Chondrocyte (in vitro differentiated cells): ENCODE measurements at regions not wholly inside any gene's neighbourhood (a gene's known extent, or its start where the extent isn't known, plus 50 kb on each side); places are given as distances from the start of the nearest gene placed in this dataset.

ENCODE experiments used
- DNase-seq: peaks from one replicate; pipeline ENCODE4 v3.0.0; 2021; ENCODE audit warnings: mixed read lengths, low spot score
- H3K27ac Mint-ChIP-seq: one replicate; pipeline ENCODE4 v1.8.0; 2021; ENCODE audit warnings: mild to moderate bottlenecking, moderate library complexity, mixed read lengths; ENCODE audit not compliant: unreplicated experiment
- H3K27me3 Mint-ChIP-seq: 2 replicates; pipeline ENCODE4 v1.8.0; 2021; ENCODE audit warnings: low read depth, mixed read lengths
- H3K36me3 Mint-ChIP-seq: 2 replicates; pipeline ENCODE4 v1.8.0; 2021; ENCODE audit warnings: low read depth, mixed read lengths
- H3K4me1 Mint-ChIP-seq: 2 replicates; pipeline ENCODE4 v1.8.0; 2021; ENCODE audit warnings: low read depth, mild to moderate bottlenecking, mixed read lengths
- H3K4me3 Mint-ChIP-seq: one replicate; pipeline ENCODE4 v1.8.0; 2021; ENCODE audit warnings: mild to moderate bottlenecking, moderate library complexity, mixed read lengths; ENCODE audit not compliant: unreplicated experiment
- H3K9me3 Mint-ChIP-seq: 2 replicates; pipeline ENCODE4 v1.8.0; 2021; ENCODE audit warnings: low read depth, mixed read lengths
- TF ChIP-seq, protein P1 (sequence below): fragments of 200-600 bp; sonication (generic); IDR thresholded peaks from 2 replicates; pipeline ENCODE4 v1.5.0; 2021; ENCODE audit warnings: antibody characterized with exemption, mild to moderate bottlenecking, moderate library complexity

DNA sequence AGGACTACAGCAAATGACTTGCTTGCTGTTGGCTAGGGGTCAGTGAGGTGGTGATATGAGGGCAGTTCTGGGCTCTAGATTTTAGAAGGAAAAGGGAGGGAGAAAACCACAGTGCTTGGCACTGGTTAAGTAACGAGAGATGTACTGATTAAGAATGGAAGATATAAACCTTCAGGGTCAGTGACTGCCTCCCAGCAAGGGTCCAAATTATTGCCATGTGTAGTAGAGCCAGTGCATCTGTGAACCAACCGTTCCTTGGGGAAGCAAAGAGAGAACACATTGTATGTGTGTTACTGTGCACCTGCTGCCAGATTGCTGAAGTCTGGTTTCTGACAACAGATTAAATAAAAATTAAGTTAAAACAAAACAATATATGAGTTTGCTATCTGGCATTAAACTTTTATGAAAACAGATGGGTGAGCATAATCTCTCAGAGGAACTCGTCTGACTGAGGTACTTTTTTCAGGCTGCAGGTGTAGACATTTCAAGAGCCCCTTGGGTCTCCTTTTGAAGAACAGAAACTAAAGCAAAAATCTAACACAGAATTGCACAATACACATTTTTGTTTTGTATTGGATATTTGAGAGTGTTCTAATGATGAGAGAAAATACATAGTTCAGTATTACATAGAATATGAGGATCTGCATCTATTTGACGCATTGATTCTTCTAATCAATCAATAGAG, 1120.6 kb downstream of the SORCS3 start:
- no peak overlapping the region for H3K27ac Mint-ChIP-seq
- H3K36me3 Mint-ChIP-seq = no peaks in the 10 kb centered on the region
- TF ChIP-seq, protein P1, sequence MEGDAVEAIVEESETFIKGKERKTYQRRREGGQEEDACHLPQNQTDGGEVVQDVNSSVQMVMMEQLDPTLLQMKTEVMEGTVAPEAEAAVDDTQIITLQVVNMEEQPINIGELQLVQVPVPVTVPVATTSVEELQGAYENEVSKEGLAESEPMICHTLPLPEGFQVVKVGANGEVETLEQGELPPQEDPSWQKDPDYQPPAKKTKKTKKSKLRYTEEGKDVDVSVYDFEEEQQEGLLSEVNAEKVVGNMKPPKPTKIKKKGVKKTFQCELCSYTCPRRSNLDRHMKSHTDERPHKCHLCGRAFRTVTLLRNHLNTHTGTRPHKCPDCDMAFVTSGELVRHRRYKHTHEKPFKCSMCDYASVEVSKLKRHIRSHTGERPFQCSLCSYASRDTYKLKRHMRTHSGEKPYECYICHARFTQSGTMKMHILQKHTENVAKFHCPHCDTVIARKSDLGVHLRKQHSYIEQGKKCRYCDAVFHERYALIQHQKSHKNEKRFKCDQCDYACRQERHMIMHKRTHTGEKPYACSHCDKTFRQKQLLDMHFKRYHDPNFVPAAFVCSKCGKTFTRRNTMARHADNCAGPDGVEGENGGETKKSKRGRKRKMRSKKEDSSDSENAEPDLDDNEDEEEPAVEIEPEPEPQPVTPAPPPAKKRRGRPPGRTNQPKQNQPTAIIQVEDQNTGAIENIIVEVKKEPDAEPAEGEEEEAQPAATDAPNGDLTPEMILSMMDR = no peak
- H3K27me3 Mint-ChIP-seq = no peaks in the 10 kb centered on the region
- peaks cover 11% of the 10 kb centered on the region for H3K9me3 Mint-ChIP-seq
- DNase-seq = no peak
- H3K4me1 Mint-ChIP-seq = no peaks in the 10 kb centered on the region
- H3K4me3 Mint-ChIP-seq = no peak overlapping the region

GRCh38 chr10:105759669-105760068, 1118.6 kb downstream of the SORCS3 start:
- H3K27ac Mint-ChIP-seq = no peak overlapping the region
- H3K27me3 Mint-ChIP-seq = no peaks in the 10 kb centered on the region
- no peaks in the 10 kb centered on the region for H3K36me3 Mint-ChIP-seq
- TF ChIP-seq, protein P1 = no peak
- no peak overlapping the region for H3K4me3 Mint-ChIP-seq
- H3K4me1 Mint-ChIP-seq = no peaks in the 10 kb centered on the region
- peaks cover 5% of the 10 kb centered on the region for H3K9me3 Mint-ChIP-seq
- DNase-seq = no peak

DNA sequence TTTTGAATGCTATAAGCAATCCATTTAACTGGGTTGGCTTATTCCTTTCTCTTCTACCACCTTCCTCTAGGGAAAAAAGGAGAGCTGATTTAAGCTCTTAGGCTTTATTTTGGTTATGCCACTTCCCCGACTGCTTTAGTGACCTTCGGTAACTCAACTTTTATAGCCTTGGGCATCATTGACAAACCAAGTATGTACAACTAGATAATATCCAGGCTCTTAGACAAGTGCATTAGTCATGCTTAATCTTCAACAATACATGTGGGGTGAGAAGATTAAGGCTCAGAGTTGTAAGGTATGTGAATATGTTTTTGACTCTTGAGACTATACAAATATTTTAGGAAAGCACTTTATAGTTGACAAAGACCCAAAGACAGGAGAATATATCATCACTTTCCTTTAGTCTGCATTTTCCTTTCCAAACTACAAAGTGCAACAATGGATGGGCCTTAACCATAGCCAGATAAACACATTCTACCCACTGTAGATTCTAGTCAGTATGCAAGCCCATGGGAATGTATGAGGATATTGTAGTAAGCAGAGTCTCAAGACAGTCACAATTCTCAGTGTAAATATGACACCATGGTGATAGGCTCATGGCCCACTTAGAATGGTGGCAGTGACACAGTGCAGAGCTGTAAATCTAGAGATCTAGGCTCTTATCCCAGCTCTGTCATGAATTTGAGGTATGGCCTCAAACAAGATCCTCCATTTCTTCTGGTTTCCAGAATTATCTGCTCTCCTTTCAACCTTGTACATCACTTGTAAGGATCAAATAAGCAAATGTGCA, 1117.3 kb downstream of the SORCS3 start:
- no peak for DNase-seq
- peaks cover 5% of the 10 kb centered on the region for H3K9me3 Mint-ChIP-seq
- H3K4me1 Mint-ChIP-seq = no peaks in the 10 kb centered on the region
- H3K4me3 Mint-ChIP-seq = no peak overlapping the region
- no peaks in the 10 kb centered on the region for H3K27me3 Mint-ChIP-seq
- H3K36me3 Mint-ChIP-seq = no peaks in the 10 kb centered on the region
- H3K27ac Mint-ChIP-seq = no peak overlapping the region
- TF ChIP-seq, protein P1 = no peak

DNA sequence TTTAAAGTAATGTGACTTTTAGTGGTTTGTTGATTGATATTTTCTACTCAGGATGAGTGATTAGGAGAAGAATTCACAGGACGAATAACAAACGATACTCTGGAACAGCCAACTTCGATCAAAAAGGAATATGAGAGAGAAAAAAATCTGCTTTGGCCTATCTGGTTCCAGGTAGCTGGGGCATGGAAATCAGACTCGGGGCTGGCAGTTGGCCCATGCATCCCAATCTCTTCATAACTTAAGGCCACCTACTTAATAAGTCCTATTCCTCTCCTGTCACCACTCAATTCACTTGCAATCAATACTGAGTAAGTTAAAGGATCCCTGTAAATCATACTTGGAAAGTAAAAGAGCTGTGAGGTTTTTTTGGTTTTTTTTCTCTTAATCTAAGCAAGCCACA, 1116.2 kb downstream of the SORCS3 start:
- Mint-ChIP-seq H3K36me3 (no peaks in the 10 kb centered on the region), H3K4me3 (no peak overlapping the region), H3K9me3 (peaks cover 5% of the 10 kb centered on the region), H3K4me1 (no peaks in the 10 kb centered on the region), H3K27ac (no peak overlapping the region), H3K27me3 (no peaks in the 10 kb centered on the region)
- no peak for DNase-seq
- TF ChIP-seq, protein P1 = no peak

DNA sequence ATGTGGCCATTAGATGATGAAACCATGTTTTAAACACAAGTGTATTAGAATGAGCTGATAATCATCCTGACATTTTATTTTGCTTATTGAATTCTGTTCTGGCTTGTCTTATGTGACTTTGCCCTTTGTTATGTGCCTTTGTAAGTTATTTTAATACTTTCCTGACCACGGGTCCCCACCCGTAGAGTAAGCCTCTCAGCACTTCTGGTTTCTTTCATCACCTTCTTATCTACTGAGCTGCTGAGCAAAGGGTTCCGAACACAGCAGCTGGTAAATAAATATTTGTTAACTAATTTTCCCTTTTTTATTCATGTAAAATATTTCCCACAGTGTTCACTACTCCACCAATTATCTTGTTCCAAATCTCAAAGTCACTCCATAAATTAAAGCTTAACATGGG, 1115.3 kb downstream of the SORCS3 start:
- Mint-ChIP-seq H3K4me3 (no peak overlapping the region), H3K27ac (no peak overlapping the region), H3K36me3 (no peaks in the 10 kb centered on the region), H3K9me3 (peaks cover 5% of the 10 kb centered on the region), H3K27me3 (no peaks in the 10 kb centered on the region), H3K4me1 (no peaks in the 10 kb centered on the region)
- no peak for DNase-seq
- TF ChIP-seq, protein P1 = no peak
